HuH-7.5 (cell line): ENCODE measurements at regions not wholly inside any gene's neighbourhood (a gene's known extent, or its start where the extent isn't known, plus 50 kb on each side); places are given as distances from the start of the nearest gene placed in this dataset.

Experiments
- DNase-seq: peaks from one replicate; pipeline ENCODE4 v3.0.0; 2011; ENCODE audit warnings: low spot score

- no peak for DNase-seq
Measured at GRCh38 chr6:43982084-43982625, 145.1 kb downstream of the MRPL14 start.

- DNase-seq: no peak
Measured at GRCh38 chr6:43981363-43981990, 145.8 kb downstream of the MRPL14 start.

GRCh38 chr6:43980004-43980795, 147.1 kb downstream of the MRPL14 start:
- no peak for DNase-seq

GRCh38 chr6:43979525-43979924, 147.7 kb downstream of the MRPL14 start:
- no peak for DNase-seq

- DNase-seq: no peak
Measured at GRCh38 chr6:43978473-43979346, 148.5 kb downstream of the MRPL14 start.

- no peak for DNase-seq
Measured at GRCh38 chr6:43977404-43978111, 149.7 kb downstream of the MRPL14 start.

GRCh38 chr6:43976706-43977403, 150.4 kb downstream of the MRPL14 start:
- DNase-seq: no peak

GRCh38 chr6:43974643-43975230, 152.5 kb downstream of the MRPL14 start:
- no peak for DNase-seq

- DNase-seq: no peak
Measured at GRCh38 chr6:43973357-43973756, 153.9 kb downstream of the MRPL14 start.

- no peak for DNase-seq
Measured at GRCh38 chr6:43972913-43973300, 154.3 kb downstream of the MRPL14 start.

- no peak for DNase-seq
Measured at GRCh38 chr6:43972179-43972912, 154.9 kb downstream of the MRPL14 start.

GRCh38 chr6:43971776-43972126, 155.5 kb downstream of the MRPL14 start:
- DNase-seq: no peak

GRCh38 chr6:43970913-43971775, 156.1 kb downstream of the MRPL14 start:
- no peak for DNase-seq

GRCh38 chr6:43970068-43970912, 157.0 kb downstream of the MRPL14 start:
- no peak for DNase-seq

- DNase-seq: no peak
Measured at GRCh38 chr6:43969158-43969981, 157.9 kb downstream of the MRPL14 start.

GRCh38 chr6:43968110-43968965, 158.9 kb downstream of the MRPL14 start:
- no peak for DNase-seq
